Loucy (cell line): ENCODE measurements at regions not wholly inside any gene's neighbourhood (a gene's known extent, or its start where the extent isn't known, plus 50 kb on each side); places are given as distances from the start of the nearest gene placed in this dataset.

Source experiments
- H2AFZ ChIP-seq: fragments of 200-600 bp; sonication (generic); 2 replicates; pipeline ENCODE4 v1.6.0; 2016; ENCODE audit warnings: antibody characterized with exemption, mild to moderate bottlenecking, low read length, moderate library complexity
- H3F3A ChIP-seq: fragments of 200-600 bp; 2 replicates; pipeline ENCODE4 v1.6.0; 2016; ENCODE audit warnings: antibody characterized with exemption, low read depth, mild to moderate bottlenecking
- H3K27me3 ChIP-seq: fragments of 200-600 bp; sonication (generic); 2 replicates; pipeline ENCODE4 v1.6.1; 2014; ENCODE audit warnings: low read length, mild to moderate bottlenecking; ENCODE audit not compliant: insufficient read depth, poor library complexity, severe bottlenecking
- H3K36me3 ChIP-seq: fragments of 200-600 bp; sonication (generic); 2 replicates; pipeline ENCODE4 v1.6.1; 2016; ENCODE audit warnings: low read length; ENCODE audit not compliant: insufficient read depth
- H3K4me1 ChIP-seq: fragments of 200-600 bp; sonication (generic); 2 replicates; pipeline ENCODE4 v1.5.1; 2014; ENCODE audit warnings: low read length, mild to moderate bottlenecking; ENCODE audit not compliant: insufficient read depth, poor library complexity, severe bottlenecking
- H3K4me2 ChIP-seq: fragments of 200-600 bp; sonication (generic); 2 replicates; pipeline ENCODE4 v1.6.0; 2014; ENCODE audit warnings: antibody characterized with exemption, low read length, low read depth, mild to moderate bottlenecking; ENCODE audit not compliant: poor library complexity, severe bottlenecking
- H3K4me3 ChIP-seq: fragments of 200-600 bp; sonication (generic); 2 replicates; pipeline ENCODE4 v1.5.1; 2014; ENCODE audit warnings: low read length, mild to moderate bottlenecking, mixed read lengths; ENCODE audit not compliant: poor library complexity, severe bottlenecking
- H3K79me2 ChIP-seq: fragments of 200-600 bp; sonication (generic); 2 replicates; pipeline ENCODE4 v1.6.1; 2014; ENCODE audit warnings: low read length; ENCODE audit not compliant: insufficient read depth
- H3K9ac ChIP-seq: fragments of 200-600 bp; sonication (generic); 2 replicates; pipeline ENCODE4 v1.6.0; 2014; ENCODE audit warnings: mild to moderate bottlenecking, low read depth, low read length, moderate library complexity; ENCODE audit not compliant: poor library complexity, severe bottlenecking
- H3K9me2 ChIP-seq: fragments of 200-600 bp; sonication (generic); replicated peaks from 2 replicates; pipeline ENCODE4 v1.6.1; 2016; ENCODE audit warnings: low read depth, low read length, mixed read lengths
- H3K9me3 ChIP-seq: fragments of 200-600 bp; sonication (generic); 2 replicates; pipeline ENCODE4 v1.6.1; 2014; ENCODE audit warnings: mild to moderate bottlenecking, antibody characterized with exemption, low read length, low read depth; ENCODE audit not compliant: insufficient read depth
- H4K20me1 ChIP-seq: fragments of 200-600 bp; sonication (generic); 2 replicates; pipeline ENCODE4 v1.6.0; 2014; ENCODE audit warnings: antibody characterized with exemption, low read length, mild to moderate bottlenecking; ENCODE audit not compliant: insufficient read depth, poor library complexity, severe bottlenecking
- CTCF ChIP-seq: fragments of 200-600 bp; sonication (generic); conservative IDR thresholded peaks from 2 replicates; pipeline ENCODE4 v1.5.1; 2014; ENCODE audit warnings: mild to moderate bottlenecking, antibody characterized with exemption, low read length
- EZH2phosphoT487 ChIP-seq: fragments of 200-600 bp; IDR thresholded peaks from 2 replicates; pipeline ENCODE4 v1.6.1; 2018; ENCODE audit warnings: antibody characterized with exemption, mild to moderate bottlenecking, moderate library complexity, borderline replicate concordance

GRCh38 chr6:15716889-15717288, 54.1 kb upstream of the DTNBP1 start:
- no peaks in the 10 kb centered on the region for H3K27me3 ChIP-seq
- H2AFZ ChIP-seq: no peak overlapping the region
- H3K9me2 ChIP-seq: no peaks in the 10 kb centered on the region
- no peaks in the 10 kb centered on the region for H3F3A ChIP-seq
- H4K20me1 ChIP-seq: no peaks in the 10 kb centered on the region
- H3K4me1 ChIP-seq: no peaks in the 10 kb centered on the region
- no peaks in the 10 kb centered on the region for H3K36me3 ChIP-seq
- no peak for TF ChIP-seq CTCF
- no peak for TF ChIP-seq EZH2phosphoT487
- no peak overlapping the region for H3K4me2 ChIP-seq
- no peaks in the 10 kb centered on the region for H3K79me2 ChIP-seq
- no peak overlapping the region for H3K4me3 ChIP-seq
- no peak overlapping the region for H3K9ac ChIP-seq
- H3K9me3 ChIP-seq: no peaks in the 10 kb centered on the region

- Histone ChIP-seq H3F3A (no peaks in the 10 kb centered on the region), H3K36me3 (no peaks in the 10 kb centered on the region), H2AFZ (no peak overlapping the region), H3K4me3 (no peak overlapping the region), H3K9me3 (no peaks in the 10 kb centered on the region), H4K20me1 (no peaks in the 10 kb centered on the region), H3K79me2 (no peaks in the 10 kb centered on the region), H3K9me2 (no peaks in the 10 kb centered on the region), H3K27me3 (no peaks in the 10 kb centered on the region), H3K4me2 (no peak overlapping the region), H3K4me1 (no peaks in the 10 kb centered on the region), H3K9ac (no peak overlapping the region)
- TF ChIP-seq EZH2phosphoT487 (no peak), CTCF (no peak)
Observed at GRCh38 chr6:15715851-15716250, 53.0 kb upstream of the DTNBP1 start.

- H3K4me2 ChIP-seq: no peak overlapping the region
- H3K9me3 ChIP-seq: no peaks in the 10 kb centered on the region
- no peaks in the 10 kb centered on the region for H3K27me3 ChIP-seq
- no peak overlapping the region for H3K4me3 ChIP-seq
- H2AFZ ChIP-seq: no peak overlapping the region
- H3F3A ChIP-seq: no peaks in the 10 kb centered on the region
- H3K4me1 ChIP-seq: no peaks in the 10 kb centered on the region
- no peaks in the 10 kb centered on the region for H3K79me2 ChIP-seq
- H3K9me2 ChIP-seq: no peaks in the 10 kb centered on the region
- no peaks in the 10 kb centered on the region for H4K20me1 ChIP-seq
- no peak overlapping the region for H3K9ac ChIP-seq
- no peak for TF ChIP-seq CTCF
- no peak for TF ChIP-seq EZH2phosphoT487
- no peaks in the 10 kb centered on the region for H3K36me3 ChIP-seq
Observed at GRCh38 chr6:15715060-15715459, 52.2 kb upstream of the DTNBP1 start.
